ENCODE measurements at regions not wholly inside any gene's neighbourhood (a gene's known extent, or its start where the extent isn't known, plus 50 kb on each side); places are given as distances from the start of the nearest gene placed in this dataset.

- no peak for DNase-seq (ENCODE audit: low read depth)
These were observed 86.0 kb upstream of the CDKN3 start for GRCh38 chr14:54310851-54311228.

- DNase-seq (ENCODE audit: low read depth): peak; percentile 77
These were observed 84.5 kb upstream of the CDKN3 start for GRCh38 chr14:54312166-54312801.

- no peak for DNase-seq (ENCODE audit: low read depth)
These were observed 82.3 kb upstream of the CDKN3 start for GRCh38 chr14:54314365-54315104.

- no peak for DNase-seq (ENCODE audit: low read depth)
These were observed 80.2 kb upstream of the CDKN3 start for GRCh38 chr14:54316652-54317051.

- DNase-seq (ENCODE audit: low read depth): no peak
These were observed 79.4 kb upstream of the CDKN3 start for GRCh38 chr14:54317391-54317790.

GRCh38 chr14:54322246-54322645 is 74.6 kb upstream of the CDKN3 start:
- no peak for DNase-seq (ENCODE audit: low read depth)

- DNase-seq (ENCODE audit: low read depth): no peak
These were observed 74.0 kb upstream of the CDKN3 start for GRCh38 chr14:54322701-54323337.

- DNase-seq (ENCODE audit: low read depth): no peak
These were observed 71.0 kb upstream of the CDKN3 start for GRCh38 chr14:54325766-54326165.

- peak; percentile 17 for DNase-seq (ENCODE audit: low read depth)
These were observed 67.6 kb upstream of the CDKN3 start for GRCh38 chr14:54329082-54329695.

- DNase-seq (ENCODE audit: low read depth): no peak
These were observed 65.9 kb upstream of the CDKN3 start for GRCh38 chr14:54330876-54331275.

GRCh38 chr14:54331516-54331915 is 65.3 kb upstream of the CDKN3 start:
- no peak for DNase-seq (ENCODE audit: low read depth)

GRCh38 chr14:54332490-54332889 is 64.3 kb upstream of the CDKN3 start:
- DNase-seq (ENCODE audit: low read depth): no peak

- DNase-seq (ENCODE audit: low read depth): no peak
These were observed 63.3 kb upstream of the CDKN3 start for GRCh38 chr14:54333511-54333910.

- DNase-seq (ENCODE audit: low read depth): no peak
These were observed 61.1 kb upstream of the CDKN3 start for GRCh38 chr14:54335569-54336155.

GRCh38 chr14:54337314-54337713 is 59.5 kb upstream of the CDKN3 start:
- no peak for DNase-seq (ENCODE audit: low read depth)

GRCh38 chr14:54338696-54339317 is 58.0 kb upstream of the CDKN3 start:
- DNase-seq (ENCODE audit: low read depth): no peak

- DNase-seq (ENCODE audit: low read depth): no peak
These were observed 57.0 kb upstream of the CDKN3 start for GRCh38 chr14:54339771-54340170.

- no peak for DNase-seq (ENCODE audit: low read depth)
These were observed 54.0 kb upstream of the CDKN3 start for GRCh38 chr14:54342806-54343205.

GRCh38 chr14:54343272-54344121 is 53.3 kb upstream of the CDKN3 start:
- no peak for DNase-seq (ENCODE audit: low read depth)

- DNase-seq (ENCODE audit: low read depth): no peak
These were observed 52.4 kb upstream of the CDKN3 start for GRCh38 chr14:54344445-54344844.

- DNase-seq (ENCODE audit: low read depth): no peak
These were observed 50.5 kb upstream of the CDKN3 start for GRCh38 chr14:54346257-54346656.
